GM19468 (cell line): ENCODE measurements at regions not wholly inside any gene's neighbourhood (a gene's known extent, or its start where the extent isn't known, plus 50 kb on each side); places are given as distances from the start of the nearest gene placed in this dataset.

Source experiments
- ATAC-seq: cut with Tn5 transposase; IDR thresholded peaks from one replicate; pipeline ENCODE4 v1.9.1; 2021; ENCODE audit warnings: mild to moderate bottlenecking, moderate library complexity, moderate number of reproducible peaks; ENCODE audit not compliant: unreplicated experiment; ENCODE audit errors: extremely low read depth

- no peak for ATAC-seq
Measured at GRCh38 chr12:34336619-34337465, 314.5 kb downstream of the ALG10 start.

- no peak for ATAC-seq
Measured at GRCh38 chr12:34338751-34339150, 316.5 kb downstream of the ALG10 start.

GRCh38 chr12:34339922-34340321 lies 317.6 kb downstream of the ALG10 start:
- no peak for ATAC-seq

GRCh38 chr12:34340534-34341361 lies 318.5 kb downstream of the ALG10 start:
- no peak for ATAC-seq

- ATAC-seq: no peak
Measured at GRCh38 chr12:34341362-34341733, 319.1 kb downstream of the ALG10 start.

GRCh38 chr12:34342048-34342447 lies 319.8 kb downstream of the ALG10 start:
- no peak for ATAC-seq

GRCh38 chr12:34343345-34343744 lies 321.0 kb downstream of the ALG10 start:
- no peak for ATAC-seq

- no peak for ATAC-seq
Measured at GRCh38 chr12:34343766-34344165, 321.5 kb downstream of the ALG10 start.

- no peak for ATAC-seq
Measured at GRCh38 chr12:34344851-34345522, 322.7 kb downstream of the ALG10 start.

- no peak for ATAC-seq
Measured at GRCh38 chr12:34345801-34346200, 323.5 kb downstream of the ALG10 start.

GRCh38 chr12:34346372-34347034 lies 324.2 kb downstream of the ALG10 start:
- no peak for ATAC-seq

GRCh38 chr12:34347367-34347766 lies 325.1 kb downstream of the ALG10 start:
- no peak for ATAC-seq

GRCh38 chr12:34348064-34348463 lies 325.8 kb downstream of the ALG10 start:
- no peak for ATAC-seq

- ATAC-seq: no peak
Measured at GRCh38 chr12:34348836-34349672, 326.8 kb downstream of the ALG10 start.

- no peak for ATAC-seq
Measured at GRCh38 chr12:34349673-34349961, 327.3 kb downstream of the ALG10 start.

GRCh38 chr12:34350092-34351041 lies 328.1 kb downstream of the ALG10 start:
- ATAC-seq: no peak

- no peak for ATAC-seq
Measured at GRCh38 chr12:34352098-34352497, 329.8 kb downstream of the ALG10 start.
